ENCODE measurements at regions not wholly inside any gene's neighbourhood (a gene's known extent, or its start where the extent isn't known, plus 50 kb on each side); places are given as distances from the start of the nearest gene placed in this dataset.
"Not testable (repeated sequence)": the region's sequence is repeated elsewhere in the genome, so short reads cannot be mapped to it uniquely, and the experiment has no call there.

GRCh38 chr5:13640270-13640669 lies 304.2 kb downstream of the DNAH5 start:
- in situ Hi-C loops (cut with HindIII; ENCODE audit: low pct_unique_long_range_greater_than_20kb, low sequenced_read_pairs), result no loop called here
- no peak for DNase-seq (ENCODE audit: low read depth, low spot score)

- in situ Hi-C loops (cut with HindIII; ENCODE audit: low pct_unique_long_range_greater_than_20kb, low sequenced_read_pairs), result no loop called here
- peak; percentile 38 for DNase-seq (ENCODE audit: low read depth, low spot score)
Measured at GRCh38 chr5:13632676-13633075, 311.8 kb downstream of the DNAH5 start.

- no peak for DNase-seq (ENCODE audit: low read depth, low spot score)
- in situ Hi-C loops (cut with HindIII; ENCODE audit: low pct_unique_long_range_greater_than_20kb, low sequenced_read_pairs), result no loop called here
Measured at GRCh38 chr5:13629218-13629617, 315.3 kb downstream of the DNAH5 start.

- no peak for DNase-seq (ENCODE audit: low read depth, low spot score)
- in situ Hi-C loops (cut with HindIII; ENCODE audit: low pct_unique_long_range_greater_than_20kb, low sequenced_read_pairs), result no loop called here
Measured at GRCh38 chr5:13627673-13628454, 316.6 kb downstream of the DNAH5 start.

DNA sequence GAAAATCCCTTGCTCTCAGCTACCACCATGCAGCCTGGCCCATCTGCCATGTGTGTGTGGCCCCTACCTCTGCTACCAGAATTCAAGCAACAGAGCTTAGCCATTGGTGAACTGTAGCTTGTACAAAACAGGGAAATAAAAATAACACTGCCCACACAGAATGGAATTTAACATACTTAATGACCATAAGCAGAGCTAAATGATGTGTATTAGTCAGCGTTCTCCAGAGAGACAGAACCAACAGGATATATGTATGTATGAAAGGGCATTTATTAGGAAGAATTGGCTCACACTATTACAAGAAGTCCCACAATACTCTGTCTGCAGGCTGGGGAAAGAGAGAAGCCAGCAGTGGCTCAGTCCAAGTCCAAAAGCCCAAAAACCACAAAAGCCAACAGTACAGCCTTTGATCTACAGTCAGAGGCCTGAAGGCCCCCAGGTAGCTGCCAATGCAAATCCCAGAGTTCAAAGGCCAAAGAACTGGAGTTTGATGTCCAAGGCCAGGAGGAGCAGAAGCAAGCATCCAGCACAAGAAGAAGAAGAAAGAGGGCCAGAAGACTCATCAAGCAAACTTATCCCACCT lies 318.8 kb downstream of the DNAH5 start:
- in situ Hi-C loops (cut with HindIII; ENCODE audit: low pct_unique_long_range_greater_than_20kb, low sequenced_read_pairs), result no loop called here
- DNase-seq (ENCODE audit: low read depth, low spot score), result no peak

- no peak for DNase-seq (ENCODE audit: low read depth, low spot score)
- in situ Hi-C loops (cut with HindIII; ENCODE audit: low pct_unique_long_range_greater_than_20kb, low sequenced_read_pairs), result no loop called here
Measured at GRCh38 chr5:13624283-13625074, 320.0 kb downstream of the DNAH5 start.

DNA sequence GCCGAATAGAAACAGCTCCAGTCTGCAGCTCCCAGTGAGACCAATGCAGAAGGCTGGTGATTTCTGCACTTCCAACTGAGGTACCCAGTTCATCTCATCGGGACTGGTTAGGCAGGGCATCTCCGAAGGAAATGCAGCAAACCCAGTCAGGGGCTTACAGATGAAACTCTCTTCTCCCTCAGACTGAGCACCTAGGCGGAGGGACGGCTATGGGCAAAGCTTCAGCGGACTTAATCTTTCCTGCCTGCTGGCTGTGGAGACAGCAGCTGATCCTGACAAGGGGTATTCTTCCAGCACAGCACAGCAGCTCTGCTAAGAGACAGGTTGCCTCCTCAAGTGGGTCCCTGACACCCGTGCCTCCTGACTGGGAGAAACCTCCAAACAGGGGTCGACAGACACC lies 330.9 kb downstream of the DNAH5 start:
- in situ Hi-C loops (cut with HindIII; ENCODE audit: low pct_unique_long_range_greater_than_20kb, low sequenced_read_pairs), result no loop called here
- DNase-seq (ENCODE audit: low read depth, low spot score), result no peak

- DNase-seq (ENCODE audit: low read depth, low spot score), result no peak
- in situ Hi-C loops (cut with HindIII; ENCODE audit: low pct_unique_long_range_greater_than_20kb, low sequenced_read_pairs), result no loop called here
Measured at GRCh38 chr5:13611604-13612003, 332.9 kb downstream of the DNAH5 start.

DNA sequence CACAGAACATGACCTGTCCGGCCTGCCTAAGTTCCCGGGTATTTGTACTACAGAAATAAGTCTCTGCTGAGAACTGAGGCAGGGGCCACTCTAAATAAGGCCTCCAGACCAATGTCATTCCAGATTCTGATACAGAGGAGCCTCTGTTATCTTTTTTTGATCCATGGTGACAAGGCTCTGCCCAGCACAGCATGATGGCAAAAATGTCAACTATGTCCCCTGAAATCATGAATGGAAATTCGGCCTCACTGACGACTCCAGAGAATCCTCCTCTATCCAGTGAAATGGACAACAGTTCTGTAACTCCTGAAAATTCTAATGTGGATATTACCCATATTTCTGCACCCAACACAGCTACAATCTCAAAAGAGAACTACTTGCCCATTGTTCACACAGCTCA lies 335.0 kb downstream of the DNAH5 start:
- in situ Hi-C loops (cut with HindIII; ENCODE audit: low pct_unique_long_range_greater_than_20kb, low sequenced_read_pairs), result no loop called here
- no peak for DNase-seq (ENCODE audit: low read depth, low spot score)

DNA sequence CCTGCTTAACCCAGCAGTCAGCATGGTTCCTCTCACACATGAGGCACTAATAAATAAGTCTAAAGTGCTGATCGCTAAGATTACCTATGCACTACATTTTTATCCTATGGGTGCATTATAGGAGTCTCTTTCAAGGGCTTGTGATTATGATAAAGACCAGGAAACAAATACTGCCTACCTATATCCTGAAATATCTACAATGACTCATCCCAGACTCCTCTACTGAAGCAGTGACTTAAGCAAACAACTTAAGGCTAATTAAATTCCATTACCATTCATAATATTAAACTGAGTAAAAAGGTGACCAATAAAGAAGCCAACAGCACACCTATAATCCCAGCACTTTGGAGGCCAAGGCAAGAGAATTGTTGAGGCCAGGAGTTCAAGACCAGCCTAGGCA lies 338.4 kb downstream of the DNAH5 start:
- in situ Hi-C loops (cut with HindIII; ENCODE audit: low pct_unique_long_range_greater_than_20kb, low sequenced_read_pairs), result no loop called here
- no peak for DNase-seq (ENCODE audit: low read depth, low spot score)

GRCh38 chr5:13601112-13601511 lies 343.4 kb downstream of the DNAH5 start:
- in situ Hi-C loops (cut with HindIII; ENCODE audit: low pct_unique_long_range_greater_than_20kb, low sequenced_read_pairs), result no loop called here
- no peak for DNase-seq (ENCODE audit: low read depth, low spot score)

- no peak for DNase-seq (ENCODE audit: low read depth, low spot score)
- in situ Hi-C loops (cut with HindIII; ENCODE audit: low pct_unique_long_range_greater_than_20kb, low sequenced_read_pairs), result no loop called here
Measured at GRCh38 chr5:13595978-13596377, 348.5 kb downstream of the DNAH5 start.

- peak; percentile 51 for DNase-seq (ENCODE audit: low read depth, low spot score)
- in situ Hi-C loops (cut with HindIII; ENCODE audit: low pct_unique_long_range_greater_than_20kb, low sequenced_read_pairs), result no loop called here
Measured at GRCh38 chr5:13591621-13592020, 352.9 kb downstream of the DNAH5 start.

GRCh38 chr5:13585324-13585723 lies 359.2 kb downstream of the DNAH5 start:
- in situ Hi-C loops (cut with HindIII; ENCODE audit: low pct_unique_long_range_greater_than_20kb, low sequenced_read_pairs), result no loop called here
- DNase-seq (ENCODE audit: low read depth, low spot score), result no peak

DNA sequence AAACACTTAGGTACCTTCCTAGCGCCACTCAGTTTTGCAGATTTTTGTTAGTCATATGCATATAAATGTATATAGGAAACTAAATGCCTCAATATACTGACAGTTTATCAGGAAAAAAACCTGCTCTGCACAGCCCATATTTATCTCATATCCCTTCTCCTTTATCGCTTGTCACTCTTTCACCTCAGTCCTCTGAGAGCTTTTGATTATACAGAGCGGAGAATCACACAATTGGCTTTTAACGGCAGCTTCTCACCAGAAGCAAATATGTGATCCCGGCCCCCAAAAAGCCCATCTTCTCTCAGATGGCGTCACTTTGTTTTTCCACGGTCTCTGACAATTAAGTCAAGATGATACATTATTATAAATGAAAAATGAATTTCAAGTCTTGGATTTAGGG lies 362.6 kb downstream of the DNAH5 start:
- in situ Hi-C loops (cut with HindIII; ENCODE audit: low pct_unique_long_range_greater_than_20kb, low sequenced_read_pairs), result no loop called here
- no peak for DNase-seq (ENCODE audit: low read depth, low spot score)

GRCh38 chr5:13581132-13581531 lies 363.4 kb downstream of the DNAH5 start:
- in situ Hi-C loops (cut with HindIII; ENCODE audit: low pct_unique_long_range_greater_than_20kb, low sequenced_read_pairs), result no loop called here

GRCh38 chr5:13580058-13580457 lies 364.4 kb downstream of the DNAH5 start:
- no peak for DNase-seq (ENCODE audit: low read depth, low spot score)
- in situ Hi-C loops (cut with HindIII; ENCODE audit: low pct_unique_long_range_greater_than_20kb, low sequenced_read_pairs), result no loop called here

More at GRCh38 chr5:13581132-13581531, 363.4 kb downstream of the DNAH5 start:
- DNase-seq (ENCODE audit: low read depth, low spot score), result no peak

DNA sequence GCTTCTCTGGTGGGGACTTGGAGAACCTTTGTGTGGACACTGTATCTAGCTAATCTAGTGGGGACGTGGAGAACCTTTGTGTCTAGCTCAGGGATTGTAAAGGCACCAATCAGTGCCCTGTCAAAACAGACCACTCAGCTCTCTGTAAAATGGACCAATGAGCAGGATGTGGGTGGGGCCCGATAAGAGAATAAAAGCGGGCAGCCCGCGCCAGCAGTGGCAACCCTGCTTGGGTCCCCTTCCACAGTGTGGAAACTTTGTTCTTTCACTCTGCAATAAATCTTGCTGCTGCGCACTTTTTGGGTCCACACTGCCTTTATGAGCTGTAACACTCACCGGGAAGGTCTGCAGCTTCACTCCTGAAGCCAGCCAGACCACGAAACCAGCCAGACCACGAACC lies 365.4 kb downstream of the DNAH5 start:
- DNase-seq (ENCODE audit: low read depth, low spot score); in situ Hi-C loops (cut with HindIII; ENCODE audit: low pct_unique_long_range_greater_than_20kb, low sequenced_read_pairs): not testable (repeated sequence)

All from SK-MEL-5 (cell line).